WTC11 (cell line): ENCODE measurements at regions not wholly inside any gene's neighbourhood (a gene's known extent, or its start where the extent isn't known, plus 50 kb on each side); places are given as distances from the start of the nearest gene placed in this dataset.

Experiments used
- CTCF ChIP-seq: fragments of 200-600 bp; IDR thresholded peaks from 2 replicates; pipeline ENCODE4 v1.8.0; 2022; ENCODE audit warnings: antibody characterized with exemption
- ETV6 ChIP-seq: sonication (generic); formaldehyde crosslinking; IDR thresholded peaks from 2 replicates; pipeline ENCODE4 v1.8.1; 2022; ENCODE audit warnings: mild to moderate bottlenecking, missing genetic modification reagents
- TEAD4 ChIP-seq: sonication (generic); formaldehyde crosslinking; IDR thresholded peaks from 2 replicates; pipeline ENCODE4 v1.8.0; 2022; ENCODE audit warnings: mild to moderate bottlenecking, missing genetic modification reagents
- ZBTB21 ChIP-seq: sonication (generic); formaldehyde crosslinking; IDR thresholded peaks from 2 replicates; pipeline ENCODE4 v1.8.1; 2023; ENCODE audit warnings: mild to moderate bottlenecking, missing genetic modification reagents, borderline replicate concordance
- ZNF138 ChIP-seq: sonication (generic); formaldehyde crosslinking; conservative IDR thresholded peaks from 2 replicates; pipeline ENCODE4 v1.8.1; 2022; ENCODE audit warnings: mild to moderate bottlenecking, moderate library complexity, missing genetic modification reagents
- ZNF396 ChIP-seq: fragments of 250-450 bp; sonication (Bioruptor Pico); IDR thresholded peaks from 2 replicates; pipeline ENCODE4 v1.8.0; 2021; ENCODE audit warnings: mild to moderate bottlenecking, moderate library complexity, borderline replicate concordance
- TF ChIP-seq, protein P1 (sequence below): sonication (generic); formaldehyde crosslinking; IDR thresholded peaks from 2 replicates; pipeline ENCODE4 v1.8.0; 2023; ENCODE audit warnings: missing genetic modification reagents

DNA sequence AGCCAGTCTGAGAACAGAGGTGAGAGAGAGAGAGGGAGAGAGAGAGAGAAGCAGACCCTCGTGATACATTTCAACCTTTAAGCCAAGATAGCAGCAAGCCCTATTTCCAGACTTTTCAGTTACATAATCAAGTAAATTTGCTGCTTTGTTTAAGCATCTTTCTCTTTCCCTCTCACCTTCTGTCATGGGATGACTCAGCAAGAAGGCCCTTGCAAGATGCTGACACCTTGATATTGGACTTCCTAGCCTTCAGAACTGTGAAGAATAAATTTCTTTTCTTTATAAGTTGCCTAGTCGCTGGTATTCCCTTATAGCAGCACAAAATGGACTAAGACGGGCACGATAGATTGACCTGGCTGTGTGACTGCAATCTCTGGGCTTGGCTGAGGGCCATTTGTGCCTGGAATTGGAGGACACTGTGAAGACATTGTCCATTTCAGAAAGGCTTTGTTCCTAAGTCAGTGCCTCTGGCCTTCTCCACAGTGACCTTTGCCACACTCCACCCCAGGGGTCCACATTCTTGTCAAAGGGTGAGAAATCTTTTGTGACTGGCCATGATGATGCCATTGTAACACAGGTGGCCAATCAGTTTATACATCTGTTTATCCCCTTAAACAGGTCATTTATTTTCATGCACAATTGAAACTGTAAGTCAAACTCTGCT, 51.3 kb upstream of the ITSN2 start:
- TF ChIP-seq CTCF: no peak
- TF ChIP-seq ZNF138: no peak
- no peak for TF ChIP-seq ZNF396 (CRISPR knock-in tag)
- no peak for TF ChIP-seq TEAD4
- no peak for TF ChIP-seq ETV6 (CRISPR knock-in tag)
- TF ChIP-seq ZBTB21 (CRISPR knock-in tag): no peak
- TF ChIP-seq, protein P1, sequence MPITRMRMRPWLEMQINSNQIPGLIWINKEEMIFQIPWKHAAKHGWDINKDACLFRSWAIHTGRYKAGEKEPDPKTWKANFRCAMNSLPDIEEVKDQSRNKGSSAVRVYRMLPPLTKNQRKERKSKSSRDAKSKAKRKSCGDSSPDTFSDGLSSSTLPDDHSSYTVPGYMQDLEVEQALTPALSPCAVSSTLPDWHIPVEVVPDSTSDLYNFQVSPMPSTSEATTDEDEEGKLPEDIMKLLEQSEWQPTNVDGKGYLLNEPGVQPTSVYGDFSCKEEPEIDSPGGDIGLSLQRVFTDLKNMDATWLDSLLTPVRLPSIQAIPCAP: no peak
